Fibroblast of skin of right quadriceps (primary cell): ENCODE measurements at regions not wholly inside any gene's neighbourhood (a gene's known extent, or its start where the extent isn't known, plus 50 kb on each side); places are given as distances from the start of the nearest gene placed in this dataset.
"Not testable (repeated sequence)": the region's sequence is repeated elsewhere in the genome, so short reads cannot be mapped to it uniquely, and the experiment has no call there.

Experiments
- DNase-seq: peaks from one replicate; pipeline ENCODE4 v3.0.0-alpha.2; 2013

DNA sequence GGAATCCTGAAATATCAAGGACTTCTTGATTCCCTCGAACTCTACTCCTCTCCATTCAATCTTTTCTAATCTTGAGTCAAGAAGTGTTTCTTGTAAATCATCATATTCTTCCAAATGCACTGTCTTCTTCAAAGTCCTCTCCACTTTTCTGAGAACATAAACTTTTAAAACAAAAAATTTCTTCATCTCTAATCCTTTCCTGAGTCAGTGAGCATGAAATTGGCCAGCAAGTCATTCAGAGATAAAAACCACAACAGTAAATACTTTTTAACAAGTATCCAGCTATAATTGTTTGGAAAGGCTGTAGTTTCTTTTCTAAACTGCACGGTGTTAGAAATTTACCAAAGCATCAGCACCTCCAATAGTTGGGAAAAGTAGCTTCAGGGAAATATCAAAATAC, 312.6 kb upstream of the GALNT5 start:
- no peak for DNase-seq

DNA sequence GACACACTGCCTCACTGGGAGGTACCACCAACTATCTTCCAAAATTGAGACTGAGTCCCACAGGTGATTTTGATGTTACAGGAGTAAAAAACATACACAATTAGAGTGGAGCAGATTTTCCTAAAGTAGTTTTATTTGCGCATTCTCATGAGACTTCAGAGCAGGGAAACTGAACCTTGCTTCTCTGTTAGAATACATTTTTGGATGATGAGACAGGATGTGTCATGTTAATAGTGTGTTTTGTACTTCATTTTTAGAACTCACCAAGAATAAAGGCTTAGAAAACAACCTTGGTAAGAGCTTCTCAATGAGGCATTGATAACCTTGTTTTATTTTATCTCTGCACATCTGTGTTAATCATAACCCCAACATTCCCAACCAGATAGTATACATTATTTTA, 310.2 kb upstream of the GALNT5 start:
- no peak for DNase-seq

DNA sequence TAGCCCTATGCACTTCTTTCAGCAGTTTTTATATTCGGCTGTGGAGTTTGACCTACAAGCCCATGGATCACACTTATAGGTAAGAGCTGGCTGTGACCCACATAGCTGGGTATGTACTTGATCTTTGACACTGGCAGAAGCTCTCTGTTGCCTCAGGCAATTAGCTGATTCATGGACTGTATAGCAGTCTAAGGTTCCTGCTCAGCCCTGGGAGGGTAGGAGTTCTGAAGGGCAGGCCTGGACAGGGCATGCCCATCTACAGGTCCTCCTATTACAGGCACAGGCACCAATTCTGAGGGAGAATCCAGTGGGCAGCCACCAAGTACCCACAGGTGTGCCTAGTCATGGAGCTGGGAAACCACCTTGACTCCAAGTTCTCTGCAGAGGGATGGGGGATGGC, 301.8 kb upstream of the GALNT5 start:
- no peak for DNase-seq

DNA sequence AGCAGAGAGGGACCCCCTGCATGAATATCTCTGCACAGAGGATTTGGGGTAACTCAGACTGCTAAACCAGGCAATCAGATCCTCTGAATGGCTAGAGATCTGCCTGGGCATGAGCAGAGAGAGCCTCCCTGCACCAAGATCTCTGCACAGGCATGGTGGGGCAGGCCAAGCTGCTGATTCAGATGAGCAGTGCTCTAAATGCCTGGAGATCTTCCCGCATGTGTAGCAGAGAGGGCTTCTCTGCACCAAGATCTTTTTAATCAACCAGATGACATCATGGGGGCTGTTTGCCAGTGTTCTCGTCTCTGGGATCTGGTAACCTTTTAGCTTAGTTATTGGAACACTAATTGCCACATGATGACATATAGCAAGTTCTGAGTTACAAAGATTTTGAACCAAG, 301.3 kb upstream of the GALNT5 start:
- no peak for DNase-seq

DNA sequence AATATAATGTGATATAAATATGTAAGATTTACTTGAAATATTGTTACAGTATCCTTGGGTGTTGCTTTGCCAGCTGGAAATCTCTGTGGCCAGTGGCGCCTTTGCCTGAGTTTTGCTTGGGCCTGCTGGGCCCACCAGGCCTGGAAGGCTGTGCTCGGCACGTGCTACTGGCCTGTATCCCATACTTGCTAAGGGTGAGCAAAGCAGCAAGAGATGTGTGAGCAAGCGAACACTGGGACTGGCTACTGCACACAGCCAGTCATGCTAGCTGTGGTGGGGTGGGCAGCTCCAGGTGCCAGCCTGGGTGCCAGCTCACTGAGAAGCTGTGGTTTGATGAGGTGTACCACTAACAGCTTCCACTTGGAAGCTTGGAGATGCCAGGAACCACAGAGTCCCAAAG, 299.1 kb upstream of the GALNT5 start:
- no peak for DNase-seq

DNA sequence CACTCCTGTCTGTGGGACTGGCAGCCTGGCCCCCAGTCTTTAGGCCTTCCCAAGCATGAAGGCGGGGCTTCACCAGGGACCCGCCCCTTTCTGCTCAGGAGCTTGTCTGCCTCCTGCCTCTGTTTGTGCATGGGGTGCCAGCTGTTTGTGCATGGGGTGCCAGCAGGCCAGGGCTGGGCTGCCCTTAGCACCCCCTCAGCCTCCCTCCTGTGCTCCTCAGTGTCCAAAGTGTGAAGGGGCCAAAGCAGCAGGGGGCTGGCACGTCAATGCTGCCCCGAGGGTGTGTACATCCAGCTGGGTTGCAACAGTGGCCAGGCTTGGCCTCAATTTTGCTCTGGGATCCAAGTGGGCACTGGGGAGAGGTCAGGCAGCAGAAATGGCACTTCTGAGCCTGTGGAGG, 298.0 kb upstream of the GALNT5 start:
- no peak for DNase-seq

DNA sequence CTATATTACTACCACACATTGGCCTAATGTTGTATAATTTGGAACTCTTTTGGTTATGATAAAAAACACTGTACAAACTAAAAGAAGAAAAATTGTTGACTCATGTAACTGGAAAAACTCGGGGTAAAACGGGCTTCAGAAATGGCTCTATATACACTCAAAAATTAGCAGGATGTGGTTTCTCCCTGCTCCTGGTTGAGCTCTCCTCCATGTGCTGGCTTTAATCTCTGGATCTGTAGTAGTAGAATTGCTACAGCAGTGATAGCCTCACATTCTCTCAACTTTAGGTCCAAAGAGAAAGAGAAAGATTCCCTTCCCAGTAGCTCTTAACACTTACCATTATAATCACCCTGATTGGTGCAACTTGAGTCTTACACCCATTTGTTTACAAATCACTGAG, 274.9 kb upstream of the GALNT5 start:
- DNase-seq = no peak

DNA sequence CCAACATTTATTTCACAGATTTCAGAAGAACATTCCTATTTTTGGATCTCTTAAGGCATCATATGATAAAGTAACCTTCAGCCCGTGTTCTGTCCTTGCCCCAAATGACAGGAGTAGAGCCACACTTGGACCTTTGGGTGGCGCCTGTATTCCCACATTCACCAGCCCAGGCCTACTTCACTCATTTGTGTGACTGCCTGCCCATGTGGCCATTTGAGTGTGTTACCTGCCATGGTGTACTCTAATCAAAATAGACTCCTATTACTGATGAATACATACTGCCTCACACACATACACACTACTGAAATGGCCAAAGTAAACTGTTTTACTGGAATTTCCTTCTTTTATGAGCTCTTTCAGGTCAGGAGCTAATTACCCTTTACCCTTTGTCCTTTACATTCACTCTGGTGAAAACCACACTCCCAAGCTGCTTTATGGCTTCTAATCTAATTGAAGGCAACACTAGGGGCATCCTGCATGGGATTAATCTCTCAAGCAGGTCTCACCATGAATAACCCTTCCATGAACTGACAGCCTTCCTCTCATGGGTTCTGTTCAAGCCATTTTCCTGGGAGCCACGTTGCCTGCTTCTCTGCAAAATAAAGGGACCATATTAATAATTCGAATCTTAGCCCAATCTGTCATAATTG, 271.0 kb upstream of the GALNT5 start:
- DNase-seq = no peak

DNA sequence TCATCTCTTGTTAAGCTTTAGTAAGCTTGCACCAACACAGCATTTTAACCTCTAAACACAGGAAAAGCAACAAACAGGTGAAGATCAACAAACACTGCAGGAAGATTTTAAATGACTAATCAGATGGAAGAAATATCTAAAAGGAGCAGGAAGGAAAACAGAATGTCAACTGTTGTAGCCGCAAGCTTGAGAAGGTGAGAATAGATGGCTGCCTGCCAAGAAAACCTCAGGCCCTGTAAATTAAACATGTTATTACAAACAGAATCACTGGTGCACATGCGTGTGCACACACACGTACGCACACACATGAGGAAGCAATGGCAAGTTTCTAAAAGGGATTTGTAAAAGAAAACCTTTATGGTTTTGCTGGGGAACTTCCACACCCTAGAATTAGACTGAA, 257.8 kb upstream of the GALNT5 start:
- DNase-seq = no peak

DNA sequence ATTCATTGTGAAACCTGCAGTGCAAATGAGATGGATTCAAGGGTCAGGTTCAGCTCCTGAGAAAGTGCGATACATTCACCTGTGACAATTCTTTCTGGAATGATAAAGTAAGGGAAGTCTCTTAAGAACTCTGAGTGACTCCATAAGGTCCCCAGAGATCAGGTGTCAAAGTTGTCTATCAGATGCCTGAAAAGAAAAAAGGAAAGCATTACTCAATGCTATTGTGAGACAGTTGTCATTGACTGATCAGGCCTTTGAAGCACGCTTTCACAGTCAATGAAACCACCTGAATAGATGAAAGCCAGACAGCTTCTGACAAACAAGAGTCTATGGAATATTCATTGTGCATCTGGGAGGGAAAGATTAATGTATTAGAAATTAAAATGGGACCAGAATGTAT, 252.7 kb upstream of the GALNT5 start:
- no peak for DNase-seq

DNA sequence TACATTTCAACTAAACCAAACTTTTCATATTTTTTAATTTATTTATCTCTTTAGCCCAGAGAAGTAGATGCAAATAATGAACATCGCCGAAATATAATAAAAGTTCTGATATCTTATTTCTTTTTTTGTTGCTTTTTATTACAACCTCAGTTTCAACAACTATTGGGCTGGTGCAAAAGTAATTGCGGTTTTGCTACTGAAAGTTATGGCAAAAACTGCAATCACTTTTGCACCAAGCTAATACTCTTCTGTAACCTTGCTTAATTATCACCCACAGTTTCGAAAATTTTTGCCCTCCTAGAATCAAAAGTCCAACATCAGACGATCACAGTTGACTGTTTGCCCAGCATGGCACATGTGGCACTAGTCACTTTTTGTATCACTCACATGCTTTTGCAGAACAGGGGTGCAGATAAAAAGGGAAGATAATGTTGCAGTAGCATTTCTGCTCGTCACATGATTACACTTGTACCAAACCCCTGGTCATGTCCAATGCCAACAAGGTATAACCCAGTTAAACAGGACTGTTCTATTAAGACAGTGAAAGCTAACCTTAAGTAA, 242.4 kb upstream of the GALNT5 start:
- DNase-seq = no peak

DNA sequence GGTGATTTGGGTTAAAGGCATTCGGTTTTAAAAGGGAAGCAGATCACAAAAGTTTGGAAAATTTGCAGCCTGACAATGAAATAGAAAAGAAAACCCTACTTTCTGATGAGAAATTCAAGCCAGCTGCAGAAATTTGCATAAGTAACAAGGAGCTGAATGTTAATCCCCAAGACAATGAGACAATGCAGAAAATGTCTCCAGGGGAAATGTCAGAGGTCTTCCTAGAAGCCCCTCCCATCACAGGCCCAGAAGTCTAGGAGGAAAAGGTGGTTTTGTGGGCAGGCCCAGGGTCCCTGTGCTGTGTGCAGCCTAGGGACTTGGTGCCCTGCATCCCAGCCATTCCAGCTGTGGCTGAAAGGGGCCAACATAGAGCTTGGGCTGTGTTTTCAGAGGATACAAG, 234.2 kb upstream of the GALNT5 start:
- DNase-seq = not testable (repeated sequence)

DNA sequence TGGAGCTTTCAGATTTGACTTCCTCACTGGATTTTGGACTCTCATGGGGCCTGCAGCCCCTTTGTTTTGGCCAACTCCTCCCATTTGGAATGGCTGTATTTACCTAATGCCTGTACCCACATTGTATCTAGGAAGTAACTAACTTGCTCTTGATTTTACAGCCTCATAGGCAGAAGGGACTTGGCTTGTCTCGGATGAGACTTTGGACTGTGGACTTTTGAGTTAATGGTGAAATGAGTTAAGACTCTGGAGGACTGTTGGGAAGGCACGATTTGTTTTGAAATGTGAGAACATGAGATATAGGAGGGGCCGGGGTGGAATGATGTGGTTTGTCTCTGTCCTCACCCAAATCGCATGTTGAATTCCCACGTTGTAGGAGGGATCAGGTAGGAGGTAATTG, 233.4 kb upstream of the GALNT5 start:
- DNase-seq = no peak

DNA sequence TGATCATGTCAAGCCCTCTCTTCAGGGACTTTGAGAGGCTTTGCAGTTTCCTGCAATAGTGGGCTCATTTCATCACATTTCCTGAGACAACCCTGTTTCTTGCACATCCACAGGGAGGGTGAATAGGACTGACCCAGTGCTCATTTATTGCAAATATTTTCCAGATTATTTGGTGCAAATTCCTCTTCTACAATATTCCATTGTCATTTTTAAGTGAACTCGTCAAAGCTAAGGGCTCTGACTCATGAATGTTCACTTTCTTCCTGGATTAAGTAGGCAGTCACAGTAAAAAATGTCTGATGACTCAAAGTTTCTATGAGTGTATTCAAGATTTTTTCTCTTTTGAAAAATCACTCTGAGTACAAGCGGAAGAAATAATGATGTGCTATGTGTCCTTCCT, 225.5 kb upstream of the GALNT5 start:
- DNase-seq = peak; percentile 94

DNA sequence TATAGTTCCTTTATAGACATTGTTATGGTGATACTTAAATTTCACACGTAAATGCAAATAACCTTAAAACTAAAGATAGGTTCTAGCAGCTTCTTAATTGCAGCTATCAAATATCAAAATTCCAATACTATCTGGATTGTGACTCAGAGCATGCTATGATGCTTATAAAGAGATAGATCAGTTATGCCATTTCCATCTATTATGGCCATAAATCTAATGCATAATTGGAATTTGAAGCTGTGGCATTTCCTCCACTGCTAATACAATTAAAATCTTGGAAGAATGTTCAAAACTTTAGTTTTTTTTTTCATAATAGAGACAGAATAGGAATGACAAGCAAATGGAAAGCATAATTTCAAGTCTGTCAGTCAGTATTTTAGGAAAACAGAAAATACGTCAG, 220.8 kb upstream of the GALNT5 start:
- peak; percentile 24 for DNase-seq

DNA sequence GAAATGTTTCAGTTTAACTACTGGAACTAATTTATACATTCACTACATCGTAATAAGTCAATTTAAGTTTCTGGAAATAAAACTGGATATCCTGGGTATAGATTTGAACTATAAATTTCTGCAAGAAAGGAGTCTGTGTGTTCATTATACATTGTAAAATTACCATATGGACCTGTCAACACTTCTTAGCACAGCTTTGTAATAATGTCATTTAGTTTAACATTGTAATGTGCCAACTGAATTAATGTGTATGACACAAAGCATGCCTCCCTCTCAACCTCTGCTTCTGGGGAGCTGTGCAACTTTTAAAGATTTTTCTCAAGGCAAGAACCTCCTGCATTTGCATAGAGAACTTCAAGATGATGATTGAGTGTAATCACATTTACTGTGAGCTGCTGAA, 213.7 kb upstream of the GALNT5 start:
- no peak for DNase-seq

DNA sequence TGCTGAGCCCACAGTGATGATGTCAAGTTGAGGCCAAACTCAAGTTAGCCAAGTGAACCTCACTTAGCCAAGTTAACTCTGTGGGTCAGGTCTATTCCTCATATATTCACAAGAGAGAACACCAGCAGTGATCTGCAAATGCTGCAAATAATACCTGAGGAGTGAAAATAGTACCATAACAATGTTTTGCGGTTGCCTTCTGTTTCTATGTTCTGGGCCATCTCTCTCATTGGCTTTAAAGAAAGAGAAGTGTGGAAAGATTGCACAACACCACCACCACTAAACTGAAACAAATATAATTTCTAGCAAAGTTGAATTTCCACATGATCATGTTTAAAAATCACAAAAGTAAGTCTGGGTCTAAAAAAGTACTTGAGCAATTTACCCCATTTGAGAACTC, 211.1 kb upstream of the GALNT5 start:
- DNase-seq = no peak

DNA sequence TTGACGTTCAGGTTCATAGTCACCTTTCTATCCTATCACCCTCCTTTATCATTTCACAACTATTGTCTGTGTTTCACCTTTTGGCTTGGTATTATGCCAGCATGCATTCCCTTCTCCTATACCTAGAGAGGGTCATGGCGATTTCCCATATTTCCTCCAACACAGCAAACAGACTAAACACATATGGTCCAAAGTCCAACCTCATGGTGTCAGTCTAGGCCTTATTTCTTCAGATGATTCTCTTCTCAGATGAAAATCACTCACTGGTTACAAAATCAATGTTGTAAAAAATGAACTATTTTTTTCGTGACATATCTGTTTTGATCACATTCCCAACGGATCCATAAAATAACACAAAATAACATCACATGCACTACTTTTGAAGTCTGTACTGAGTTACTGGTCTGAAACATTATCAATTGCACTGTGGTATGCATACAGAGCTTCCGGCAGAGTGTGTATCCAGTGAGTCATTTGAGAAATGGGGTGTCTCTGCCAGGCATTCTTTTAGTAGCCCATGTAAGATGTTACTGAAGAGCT, 204.8 kb upstream of the GALNT5 start:
- DNase-seq = peak; percentile 77

DNA sequence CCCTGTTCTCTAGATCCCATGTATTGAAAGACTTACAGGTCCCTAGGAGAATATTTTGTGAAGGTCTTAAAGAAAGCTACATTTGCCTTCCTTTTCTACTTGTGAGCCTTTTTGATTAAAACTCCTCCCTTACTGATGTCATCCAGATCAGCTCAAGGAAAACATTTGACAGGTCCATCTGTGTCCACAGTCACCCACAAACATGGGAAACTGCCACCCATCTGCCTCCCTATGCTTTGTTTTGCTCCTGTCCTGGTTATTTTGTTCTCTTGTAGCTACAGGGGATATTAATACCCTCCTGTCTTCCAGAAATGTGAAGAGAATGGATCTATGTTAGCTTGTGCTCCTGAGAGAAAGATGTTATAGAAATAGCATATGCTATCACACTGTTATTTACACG, 203.6 kb upstream of the GALNT5 start:
- DNase-seq = no peak

DNA sequence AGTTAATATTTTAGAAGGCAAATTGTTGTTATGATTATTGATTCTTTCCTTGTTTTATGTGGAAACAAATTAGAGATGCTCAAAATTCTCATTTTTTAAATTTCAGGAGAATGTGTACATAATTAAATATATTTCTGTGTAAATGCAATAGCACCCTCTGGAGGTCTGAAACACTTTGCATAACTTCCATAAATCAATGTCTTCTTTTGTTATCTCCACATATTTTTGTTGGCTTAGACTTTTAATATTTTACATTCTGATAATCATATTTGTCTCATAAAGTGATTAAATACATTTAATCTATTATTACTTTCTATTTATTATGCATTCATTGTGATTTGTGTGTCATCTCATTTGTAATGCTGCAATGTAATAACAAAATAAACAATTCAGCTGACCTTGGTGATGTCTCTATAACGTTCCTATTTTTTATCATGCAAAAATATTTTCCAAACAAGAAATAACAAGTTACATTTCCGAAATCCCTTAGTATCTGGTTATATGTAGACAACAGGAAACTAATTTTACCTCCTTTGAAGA, 201.8 kb upstream of the GALNT5 start:
- peak; percentile 27 for DNase-seq

DNA sequence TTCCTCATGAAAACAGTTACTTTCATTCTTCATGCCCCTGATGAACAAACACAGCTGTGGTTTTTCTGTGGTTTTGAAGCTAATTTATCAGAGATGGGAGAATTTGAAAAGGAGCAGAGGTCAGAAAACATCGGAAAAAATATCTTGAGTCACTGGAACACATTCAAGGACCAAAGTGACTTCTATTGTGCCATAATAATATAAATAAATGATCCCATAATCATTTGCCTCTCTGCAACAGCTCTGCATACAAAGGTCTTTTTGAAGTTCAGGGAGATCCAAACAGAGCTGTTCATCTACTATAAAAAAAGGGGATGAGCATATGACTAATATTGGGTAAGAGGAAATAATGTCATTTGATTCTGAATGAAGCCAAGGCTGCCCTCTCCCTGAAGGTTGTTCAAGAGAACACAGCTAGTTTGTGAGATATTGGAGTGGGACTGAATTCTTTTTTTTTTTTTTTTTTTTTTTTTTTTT, 201.3 kb upstream of the GALNT5 start:
- DNase-seq = peak; percentile 48

DNA sequence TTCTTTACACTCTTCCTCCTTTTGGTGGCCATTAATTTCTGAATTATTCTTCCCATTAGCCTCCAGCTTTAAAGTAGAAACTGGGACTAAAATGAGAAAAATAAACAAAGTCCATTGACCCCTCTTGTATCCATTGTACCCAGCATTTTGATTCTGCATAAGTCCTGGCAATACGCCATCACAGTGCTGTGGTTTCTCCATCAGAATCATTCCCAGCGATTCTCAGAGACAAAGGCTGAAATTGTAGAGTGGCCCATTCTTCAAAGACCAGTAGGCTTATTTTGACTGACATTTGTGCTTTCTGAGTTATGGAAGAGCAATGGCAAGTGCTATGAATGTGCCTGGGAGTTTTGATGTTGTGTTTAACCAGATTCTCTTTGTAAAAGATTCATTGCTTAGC, 199.3 kb upstream of the GALNT5 start:
- DNase-seq = no peak

DNA sequence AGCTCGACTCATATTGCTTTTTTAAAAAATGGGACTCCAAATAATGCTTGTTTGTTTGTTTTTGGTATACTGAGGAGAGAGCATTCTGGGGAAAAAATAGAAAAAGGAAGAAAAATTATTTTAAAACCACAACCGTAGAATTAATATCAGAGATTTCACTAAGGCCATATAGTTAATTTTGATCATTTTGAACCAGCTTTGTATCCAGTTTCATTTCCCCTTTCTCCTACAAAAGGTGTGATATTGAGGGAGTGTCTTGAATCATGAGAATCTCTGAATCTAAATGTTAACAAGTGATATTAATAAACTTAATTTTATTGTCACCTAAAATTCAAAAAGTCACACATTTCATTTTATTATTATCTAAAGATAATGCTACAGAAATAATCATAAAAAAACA, 198.5 kb upstream of the GALNT5 start:
- no peak for DNase-seq

DNA sequence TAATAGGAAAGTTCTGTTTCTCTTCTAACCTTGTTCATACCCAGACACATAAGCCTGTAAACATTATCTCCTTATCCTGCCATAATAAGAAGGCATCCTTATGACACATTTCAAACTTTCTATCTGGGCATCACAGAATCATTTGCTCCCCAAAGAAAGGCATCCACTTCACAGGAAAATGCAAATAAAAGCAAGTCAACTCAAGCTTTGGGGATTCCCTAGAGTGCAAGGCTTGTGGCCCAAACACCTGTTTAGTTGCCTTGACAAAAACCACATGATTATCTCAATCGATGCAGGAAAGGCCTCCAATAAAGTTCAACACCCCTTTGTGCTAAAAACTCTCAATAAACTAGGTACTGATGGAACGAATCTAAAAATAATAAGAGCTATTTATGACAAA, 195.7 kb upstream of the GALNT5 start:
- DNase-seq = no peak

DNA sequence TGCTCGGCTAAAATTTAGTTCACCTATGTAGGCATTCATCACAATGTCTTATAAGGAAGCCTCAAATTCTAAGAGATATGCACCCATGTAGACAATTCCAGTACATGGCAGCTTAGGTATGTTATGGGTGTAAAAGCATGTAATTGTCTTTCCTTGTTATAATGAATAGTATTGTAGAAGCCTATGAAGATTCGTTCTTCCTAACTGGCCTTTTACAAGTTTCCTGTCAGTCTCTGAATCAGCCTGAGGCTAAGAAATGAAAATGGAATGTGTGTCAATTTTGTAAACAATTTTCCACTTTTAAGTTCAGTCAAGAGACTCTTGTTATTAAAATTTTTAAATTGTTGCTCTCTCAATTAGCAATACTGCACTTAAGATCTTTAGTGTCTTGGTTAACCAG, 189.9 kb upstream of the GALNT5 start:
- no peak for DNase-seq
